ENCODE measurements at regions not wholly inside any gene's neighbourhood (a gene's known extent, or its start where the extent isn't known, plus 50 kb on each side); places are given as distances from the start of the nearest gene placed in this dataset.

DNA sequence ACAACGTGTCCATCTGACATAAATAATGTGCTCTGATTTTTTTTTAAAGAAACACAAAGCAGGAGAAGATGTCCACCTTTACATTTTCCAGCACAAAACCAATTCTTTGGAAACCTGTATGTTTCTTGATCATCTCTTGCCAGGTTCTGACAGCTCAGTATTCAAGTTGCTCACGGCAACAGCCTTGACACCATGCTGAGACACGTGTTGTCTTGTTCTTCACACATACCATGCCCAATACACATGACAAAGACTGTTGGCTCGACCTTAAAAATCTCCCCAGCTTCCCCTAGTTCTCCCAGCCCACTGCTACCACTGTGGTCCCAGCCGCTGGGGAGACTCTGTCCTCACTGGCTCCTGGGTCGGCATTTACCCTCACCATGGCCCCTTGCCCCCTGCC lies 518.9 kb downstream of the PREX1 start:
- no peak overlapping the region for H3K4me3 ChIP-seq (ENCODE audit: low read depth in 1 of 2, low read length in 2 of 2)
- no peak overlapping the region for H3K4me2 ChIP-seq (ENCODE audit: insufficient read depth, low read length)
- no peaks in the 10 kb centered on the region for H3K9me3 ChIP-seq (ENCODE audit: insufficient read depth, low read length, severe bottlenecking)
- no peaks in the 10 kb centered on the region for H3K79me2 ChIP-seq (ENCODE audit: insufficient read depth, low read length)
- H3K4me1 ChIP-seq (ENCODE audit: insufficient read depth, low read length): peaks cover 8% of the 10 kb centered on the region
- H2AFZ ChIP-seq (ENCODE audit: low read depth, low read length): no peak overlapping the region
- no peaks in the 10 kb centered on the region for H3K27me3 ChIP-seq (ENCODE audit: insufficient read depth, low read length, poor library complexity)
- TF ChIP-seq, protein P1, sequence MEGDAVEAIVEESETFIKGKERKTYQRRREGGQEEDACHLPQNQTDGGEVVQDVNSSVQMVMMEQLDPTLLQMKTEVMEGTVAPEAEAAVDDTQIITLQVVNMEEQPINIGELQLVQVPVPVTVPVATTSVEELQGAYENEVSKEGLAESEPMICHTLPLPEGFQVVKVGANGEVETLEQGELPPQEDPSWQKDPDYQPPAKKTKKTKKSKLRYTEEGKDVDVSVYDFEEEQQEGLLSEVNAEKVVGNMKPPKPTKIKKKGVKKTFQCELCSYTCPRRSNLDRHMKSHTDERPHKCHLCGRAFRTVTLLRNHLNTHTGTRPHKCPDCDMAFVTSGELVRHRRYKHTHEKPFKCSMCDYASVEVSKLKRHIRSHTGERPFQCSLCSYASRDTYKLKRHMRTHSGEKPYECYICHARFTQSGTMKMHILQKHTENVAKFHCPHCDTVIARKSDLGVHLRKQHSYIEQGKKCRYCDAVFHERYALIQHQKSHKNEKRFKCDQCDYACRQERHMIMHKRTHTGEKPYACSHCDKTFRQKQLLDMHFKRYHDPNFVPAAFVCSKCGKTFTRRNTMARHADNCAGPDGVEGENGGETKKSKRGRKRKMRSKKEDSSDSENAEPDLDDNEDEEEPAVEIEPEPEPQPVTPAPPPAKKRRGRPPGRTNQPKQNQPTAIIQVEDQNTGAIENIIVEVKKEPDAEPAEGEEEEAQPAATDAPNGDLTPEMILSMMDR (IDR thresholded peaks at IDR 0.05; ENCODE audit: borderline replicate concordance, extremely low read depth, low read length, poor library complexity, severe bottlenecking): no peak
- no peak for TF ChIP-seq EZH2 (IDR thresholded peaks at IDR 0.05; ENCODE audit: borderline replicate concordance, low read depth, low read length, severe bottlenecking)
- ATAC-seq (ENCODE audit: insufficient read depth, low read depth): no peak
- no peak overlapping the region for H3K27ac ChIP-seq (ENCODE audit: low read length)
- no peak for DNase-seq
- no peaks in the 10 kb centered on the region for H3K36me3 ChIP-seq (ENCODE audit: insufficient read depth, low read length)
- H4K20me1 ChIP-seq (ENCODE audit: insufficient read depth, low read length): no peaks in the 10 kb centered on the region
- no peak overlapping the region for H3K9ac ChIP-seq (ENCODE audit: low read depth, low read length)

DNA sequence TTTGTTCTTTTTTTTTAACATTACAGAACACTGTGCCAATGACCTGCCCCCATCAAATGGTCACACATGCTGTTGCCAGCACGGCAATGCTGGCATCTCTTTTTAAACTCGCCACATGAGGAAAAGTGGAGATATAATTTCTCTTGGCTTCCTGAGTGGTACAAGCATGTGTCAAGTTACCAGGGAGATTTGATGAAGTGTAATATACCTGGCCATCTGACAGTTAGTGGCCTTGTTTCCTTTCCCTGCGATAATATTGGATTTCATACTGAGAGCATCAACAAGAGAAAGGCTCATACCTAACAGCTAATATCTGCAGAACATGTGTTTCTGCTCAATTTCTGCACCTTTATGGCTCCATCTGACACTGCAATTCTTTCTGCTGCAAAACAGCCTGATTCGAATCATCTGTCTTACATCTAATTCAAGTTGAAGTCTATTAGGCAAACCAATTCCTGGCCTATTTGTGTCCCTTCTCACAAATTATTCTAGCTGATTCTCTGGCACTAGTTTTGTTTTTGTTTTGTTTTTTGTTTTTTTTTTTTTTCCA lies 519.5 kb downstream of the PREX1 start:
- Histone ChIP-seq H3K4me3 (ENCODE audit: low read depth in 1 of 2, low read length in 2 of 2) (no peak overlapping the region), H3K27me3 (ENCODE audit: insufficient read depth, low read length, poor library complexity) (no peaks in the 10 kb centered on the region), H2AFZ (ENCODE audit: low read depth, low read length) (no peak overlapping the region), H3K79me2 (ENCODE audit: insufficient read depth, low read length) (no peaks in the 10 kb centered on the region), H4K20me1 (ENCODE audit: insufficient read depth, low read length) (no peaks in the 10 kb centered on the region), H3K27ac (ENCODE audit: low read length) (no peak overlapping the region), H3K4me1 (ENCODE audit: insufficient read depth, low read length) (0 out of 2 replicates have a peak, but pooled peaks cover 2% of the 10 kb centered on the region), H3K9ac (ENCODE audit: low read depth, low read length) (no peak overlapping the region), H3K9me3 (ENCODE audit: insufficient read depth, low read length, severe bottlenecking) (no peaks in the 10 kb centered on the region), H3K36me3 (ENCODE audit: insufficient read depth, low read length) (no peaks in the 10 kb centered on the region), H3K4me2 (ENCODE audit: insufficient read depth, low read length) (no peak overlapping the region)
- no peak for TF ChIP-seq EZH2 (IDR thresholded peaks at IDR 0.05; ENCODE audit: borderline replicate concordance, low read depth, low read length, severe bottlenecking)
- TF ChIP-seq, protein P1 (IDR thresholded peaks at IDR 0.05; ENCODE audit: borderline replicate concordance, extremely low read depth, low read length, poor library complexity, severe bottlenecking): no peak
- ATAC-seq (ENCODE audit: insufficient read depth, low read depth) (no peak), DNase-seq (no peak)

DNA sequence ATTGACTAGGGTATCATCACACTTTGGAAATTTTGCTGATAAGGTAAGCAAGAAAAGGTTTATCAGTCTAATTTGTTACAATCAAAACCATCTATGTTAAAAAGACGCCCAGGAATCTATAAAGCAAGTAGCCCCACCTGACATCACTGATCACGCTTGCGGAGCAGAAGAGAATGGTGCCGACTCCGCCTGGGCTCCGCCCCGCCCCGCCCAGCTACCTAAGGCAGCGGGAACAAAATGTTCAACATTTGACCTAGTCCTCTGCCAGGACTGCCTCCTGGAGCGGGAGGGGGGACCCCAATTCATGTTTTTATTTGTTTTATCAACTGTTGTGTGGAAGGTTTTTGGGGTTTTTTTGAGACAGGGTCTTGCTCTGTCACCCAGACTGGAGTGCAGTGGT lies 520.5 kb downstream of the PREX1 start:
- H3K9ac ChIP-seq (ENCODE audit: low read depth, low read length): no peak overlapping the region
- TF ChIP-seq, protein P1 (IDR thresholded peaks at IDR 0.05; ENCODE audit: borderline replicate concordance, extremely low read depth, low read length, poor library complexity, severe bottlenecking): no peak
- no peak for TF ChIP-seq EZH2 (IDR thresholded peaks at IDR 0.05; ENCODE audit: borderline replicate concordance, low read depth, low read length, severe bottlenecking)
- H3K4me3 ChIP-seq (ENCODE audit: low read depth in 1 of 2, low read length in 2 of 2): no peak overlapping the region
- DNase-seq (no peak), ATAC-seq (ENCODE audit: insufficient read depth, low read depth) (no peak)
- no peak overlapping the region for H3K27ac ChIP-seq (ENCODE audit: low read length)
- no peak overlapping the region for H3K4me2 ChIP-seq (ENCODE audit: insufficient read depth, low read length)
- no peak overlapping the region for H2AFZ ChIP-seq (ENCODE audit: low read depth, low read length)
- no peaks in the 10 kb centered on the region for H3K36me3 ChIP-seq (ENCODE audit: insufficient read depth, low read length)
- no peaks in the 10 kb centered on the region for H3K4me1 ChIP-seq (ENCODE audit: insufficient read depth, low read length)
- no peaks in the 10 kb centered on the region for H4K20me1 ChIP-seq (ENCODE audit: insufficient read depth, low read length)
- H3K27me3 ChIP-seq (ENCODE audit: insufficient read depth, low read length, poor library complexity): no peaks in the 10 kb centered on the region
- no peaks in the 10 kb centered on the region for H3K9me3 ChIP-seq (ENCODE audit: insufficient read depth, low read length, severe bottlenecking)
- H3K79me2 ChIP-seq (ENCODE audit: insufficient read depth, low read length): no peaks in the 10 kb centered on the region
